ENCODE measurements at regions not wholly inside any gene's neighbourhood (a gene's known extent, or its start where the extent isn't known, plus 50 kb on each side); places are given as distances from the start of the nearest gene placed in this dataset.

- no peak for DNase-seq
Measured at GRCh38 chr2:195395362-195395761, 261.7 kb upstream of the SLC39A10 start.

GRCh38 chr2:195392446-195393336, 264.3 kb upstream of the SLC39A10 start:
- no peak for DNase-seq

- DNase-seq: no peak
Measured at GRCh38 chr2:195390686-195391321, 266.2 kb upstream of the SLC39A10 start.

GRCh38 chr2:195388028-195388427, 269.0 kb upstream of the SLC39A10 start:
- DNase-seq: no peak

- DNase-seq: no peak
Measured at GRCh38 chr2:195382186-195382585, 274.8 kb upstream of the SLC39A10 start.

GRCh38 chr2:195370167-195370943, 286.7 kb upstream of the SLC39A10 start:
- DNase-seq: no peak

- no peak for DNase-seq
Measured at GRCh38 chr2:195369218-195369587, 287.8 kb upstream of the SLC39A10 start.

DNA sequence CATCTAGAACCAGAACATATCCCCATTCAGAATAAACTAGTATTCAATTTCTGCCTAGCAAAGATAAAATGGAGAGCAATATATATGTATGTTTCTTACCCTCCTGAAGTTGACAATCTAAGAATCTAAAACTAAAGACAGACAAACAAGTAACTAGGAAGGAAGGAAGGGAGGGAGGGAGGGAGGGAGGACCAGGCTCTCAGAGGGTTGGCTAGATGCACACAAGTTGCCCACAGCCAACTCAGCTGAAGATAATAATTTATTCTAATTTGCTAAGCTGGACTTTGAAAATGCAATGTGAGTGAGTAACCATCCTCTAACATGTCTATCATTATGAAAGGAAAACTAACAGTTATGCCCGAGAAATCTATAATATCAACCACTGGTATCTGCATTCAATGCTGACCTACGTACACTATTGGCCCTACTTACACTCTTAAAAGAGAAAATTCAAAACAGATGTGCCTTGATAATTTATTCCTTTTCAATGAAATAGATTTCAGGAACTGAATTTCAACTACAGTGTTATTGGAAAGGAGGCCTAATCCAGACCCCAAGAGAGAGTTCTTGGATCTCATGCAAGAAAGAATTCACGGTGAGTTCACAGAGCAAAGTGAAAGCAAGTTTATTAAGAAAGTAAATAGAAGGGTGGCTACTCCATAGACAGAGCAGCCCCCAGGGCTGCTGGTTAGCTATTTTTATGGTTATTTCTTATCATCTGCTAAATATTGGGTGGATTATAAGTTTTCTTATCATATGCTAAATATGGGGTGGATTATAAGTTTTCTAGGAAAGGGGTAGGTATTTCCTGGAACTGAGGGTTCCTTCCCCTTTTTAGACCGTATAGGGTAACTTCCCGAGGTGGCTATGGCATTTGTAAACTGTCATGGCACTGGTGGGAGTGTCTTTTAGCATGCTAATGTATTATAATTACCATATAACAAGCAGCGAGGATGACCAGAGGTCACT, 288.5 kb upstream of the SLC39A10 start:
- DNase-seq: no peak

- no peak for DNase-seq
Measured at GRCh38 chr2:195367809-195368208, 289.2 kb upstream of the SLC39A10 start.

GRCh38 chr2:195364015-195364965, 292.7 kb upstream of the SLC39A10 start:
- no peak for DNase-seq

DNA sequence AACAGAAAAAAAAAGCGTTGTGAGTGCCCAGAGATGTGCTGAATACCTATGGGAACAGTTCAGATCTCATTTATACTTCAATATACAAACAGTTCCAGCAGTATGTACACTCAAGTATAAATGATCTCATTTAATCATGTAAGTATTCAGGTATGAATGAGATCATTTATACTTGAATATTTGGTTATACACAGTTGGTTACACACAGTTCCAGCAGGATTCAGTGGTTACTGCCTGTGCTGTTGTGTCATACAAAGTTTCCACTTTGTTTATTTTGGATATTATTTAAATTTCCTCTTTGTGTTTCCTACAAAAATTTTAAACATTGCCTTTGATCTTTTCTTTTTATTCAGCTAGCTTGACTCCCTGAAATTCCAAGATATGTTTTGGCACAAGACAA, 293.5 kb upstream of the SLC39A10 start:
- DNase-seq: no peak

GRCh38 chr2:195360242-195360641, 296.8 kb upstream of the SLC39A10 start:
- DNase-seq: no peak

GRCh38 chr2:195359043-195359735, 297.8 kb upstream of the SLC39A10 start:
- no peak for DNase-seq

GRCh38 chr2:195356920-195357440, 300.0 kb upstream of the SLC39A10 start:
- DNase-seq: no peak

GRCh38 chr2:195356026-195356425, 301.0 kb upstream of the SLC39A10 start:
- no peak for DNase-seq

DNA sequence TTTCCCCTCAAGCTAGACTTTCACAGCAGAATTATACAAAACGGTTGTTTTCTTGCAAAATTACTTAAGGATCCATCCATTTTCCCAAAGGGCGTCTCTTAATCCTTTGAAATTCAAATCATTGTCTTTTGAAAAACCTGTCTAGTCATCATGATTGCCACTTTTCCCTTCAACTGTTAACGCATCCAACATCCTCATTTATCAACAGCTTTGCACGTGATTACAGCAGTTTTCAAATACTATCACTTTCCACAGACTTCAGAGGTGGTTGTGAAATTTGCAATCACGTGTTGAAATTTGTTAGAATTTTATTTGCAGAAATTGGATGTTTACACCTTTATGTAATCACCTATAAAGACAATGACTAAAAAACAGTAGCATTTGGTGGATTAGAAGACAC, 304.4 kb upstream of the SLC39A10 start:
- no peak for DNase-seq

DNA sequence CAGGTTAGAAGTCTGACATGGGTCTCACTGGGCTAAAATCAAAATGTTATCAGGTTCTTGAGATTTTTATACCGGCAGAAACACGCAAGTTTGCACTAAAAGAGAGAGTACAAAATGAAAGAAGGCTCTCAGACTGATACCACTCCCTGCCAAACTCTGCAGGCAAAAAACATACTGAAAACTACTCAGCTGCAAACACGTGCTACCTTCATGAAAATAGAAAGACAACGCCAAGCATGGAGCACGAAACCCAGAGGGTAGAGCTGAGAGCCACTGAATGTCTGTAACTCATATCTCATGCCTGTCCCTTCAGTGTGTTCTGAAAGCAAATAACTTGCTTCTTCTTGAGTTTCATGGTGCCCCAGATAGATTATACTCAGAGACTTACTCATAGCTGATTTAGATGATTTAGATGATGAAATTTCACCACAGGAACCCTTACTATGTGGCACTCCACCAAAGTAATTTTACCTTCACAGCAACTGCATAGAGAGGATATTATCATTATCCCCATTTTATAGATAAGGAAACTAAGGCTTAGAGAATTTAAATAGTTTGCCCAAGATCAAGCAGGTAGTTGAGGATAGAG, 313.0 kb upstream of the SLC39A10 start:
- DNase-seq: no peak

DNA sequence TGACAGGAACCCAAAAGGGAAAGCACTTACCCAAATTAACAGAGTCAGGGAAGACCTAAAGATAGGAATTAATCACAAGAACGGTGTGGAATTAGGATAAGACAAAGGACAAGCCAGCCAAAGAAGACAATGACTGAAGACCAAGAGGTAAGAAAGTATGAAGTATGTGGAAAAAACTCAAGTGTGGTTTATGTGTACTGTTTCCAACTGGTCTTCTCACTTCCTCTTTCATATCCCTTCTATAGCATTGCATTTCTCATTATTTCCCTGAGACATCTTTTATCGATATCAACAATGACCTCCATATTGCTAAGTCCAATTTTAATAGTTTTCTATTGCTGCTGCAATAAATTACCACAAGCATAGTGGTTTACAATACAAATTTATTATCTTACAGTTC, 313.5 kb upstream of the SLC39A10 start:
- DNase-seq: no peak

- DNase-seq: no peak
Measured at GRCh38 chr2:195342061-195342460, 315.0 kb upstream of the SLC39A10 start.

GRCh38 chr2:195338856-195339255, 318.2 kb upstream of the SLC39A10 start:
- no peak for DNase-seq

All from DMS 273 treated with DMSO at 0.1 percent for 48 hours (cell line).